Esophagus squamous epithelium (tissue), 4 donors: ENCODE measurements at regions not wholly inside any gene's neighbourhood (a gene's known extent, or its start where the extent isn't known, plus 50 kb on each side); places are given as distances from the start of the nearest gene placed in this dataset.
"Not testable (repeated sequence)": the region's sequence is repeated elsewhere in the genome, so short reads cannot be mapped to it uniquely, and the experiment has no call there.

Source experiments
- CTCF ChIP-seq, 6 experiments: fragments of 450-650 bp in 4 of 6; fragments of 200-600 bp in 2 of 6; sonication (generic) in 2 of 6; IDR thresholded peaks; one replicate each; pipeline ENCODE4 v1.5.1; 2016 to 2019; ENCODE audit warnings: antibody characterized with exemption in 6 of 6, mild to moderate bottlenecking in 4 of 6, moderate library complexity in 4 of 6
- POLR2A ChIP-seq, 4 donors: fragments of 450-650 bp; IDR thresholded peaks; one replicate each; pipeline ENCODE4 v1.6.1; 2017; ENCODE audit warnings: antibody characterized with exemption in 4 of 4, mild to moderate bottlenecking in 4 of 4, moderate library complexity in 3 of 4

- TF ChIP-seq CTCF (IDR thresholded peaks at IDR 0.05): peak in 1 of 6 experiments; percentile 8
- not testable (repeated sequence) for TF ChIP-seq POLR2A (IDR thresholded peaks at IDR 0.05)
These were observed 116.2 kb upstream of the GOLGA6L4 start for GRCh38 chr15:84119351-84119750.
